Neural progenitor cell (in vitro differentiated cells): ENCODE measurements at regions not wholly inside any gene's neighbourhood (a gene's known extent, or its start where the extent isn't known, plus 50 kb on each side); places are given as distances from the start of the nearest gene placed in this dataset.

Source experiments
- CTCF ChIP-seq: fragments of 200-600 bp; sonication (generic); IDR thresholded peaks from 2 replicates; pipeline ENCODE4 v1.5.1; 2017; ENCODE audit warnings: antibody characterized with exemption, mild to moderate bottlenecking
- EZH2 ChIP-seq: fragments of 200-600 bp; sonication (generic); IDR thresholded peaks from 2 replicates; pipeline ENCODE4 v1.6.1; 2017; ENCODE audit warnings: antibody characterized with exemption, mild to moderate bottlenecking, moderate library complexity

- TF ChIP-seq CTCF (no peak), EZH2 (no peak)
These were observed 70.0 kb upstream of the SIM2 start for GRCh38 chr21:36628761-36629460.
